ENCODE measurements at regions not wholly inside any gene's neighbourhood (a gene's known extent, or its start where the extent isn't known, plus 50 kb on each side); places are given as distances from the start of the nearest gene placed in this dataset.

GRCh38 chr3:62968128-62968527 is 92.9 kb upstream of the CADPS start:
- TF ChIP-seq, protein P1, sequence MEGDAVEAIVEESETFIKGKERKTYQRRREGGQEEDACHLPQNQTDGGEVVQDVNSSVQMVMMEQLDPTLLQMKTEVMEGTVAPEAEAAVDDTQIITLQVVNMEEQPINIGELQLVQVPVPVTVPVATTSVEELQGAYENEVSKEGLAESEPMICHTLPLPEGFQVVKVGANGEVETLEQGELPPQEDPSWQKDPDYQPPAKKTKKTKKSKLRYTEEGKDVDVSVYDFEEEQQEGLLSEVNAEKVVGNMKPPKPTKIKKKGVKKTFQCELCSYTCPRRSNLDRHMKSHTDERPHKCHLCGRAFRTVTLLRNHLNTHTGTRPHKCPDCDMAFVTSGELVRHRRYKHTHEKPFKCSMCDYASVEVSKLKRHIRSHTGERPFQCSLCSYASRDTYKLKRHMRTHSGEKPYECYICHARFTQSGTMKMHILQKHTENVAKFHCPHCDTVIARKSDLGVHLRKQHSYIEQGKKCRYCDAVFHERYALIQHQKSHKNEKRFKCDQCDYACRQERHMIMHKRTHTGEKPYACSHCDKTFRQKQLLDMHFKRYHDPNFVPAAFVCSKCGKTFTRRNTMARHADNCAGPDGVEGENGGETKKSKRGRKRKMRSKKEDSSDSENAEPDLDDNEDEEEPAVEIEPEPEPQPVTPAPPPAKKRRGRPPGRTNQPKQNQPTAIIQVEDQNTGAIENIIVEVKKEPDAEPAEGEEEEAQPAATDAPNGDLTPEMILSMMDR (IDR thresholded peaks at IDR 0.05; ENCODE audit: low read depth, low read length, missing input control), result no peak
- TF ChIP-seq TAF1 (conservative IDR thresholded peaks at IDR 0.05), result no peak
- no peak for TF ChIP-seq MAX (IDR thresholded peaks at IDR 0.05)
- no peak for TF ChIP-seq NR2F2 (IDR thresholded peaks at IDR 0.05)
- TF ChIP-seq JUND (IDR thresholded peaks at IDR 0.05), result no peak

All from liver (tissue), 3 donors.